ENCODE measurements at regions not wholly inside any gene's neighbourhood (a gene's known extent, or its start where the extent isn't known, plus 50 kb on each side); places are given as distances from the start of the nearest gene placed in this dataset.

GRCh38 chr11:134574425-134574824 lies 162.4 kb upstream of the B3GAT1 start:
- TF ChIP-seq ZIC2 (tag by site-specific recombination; IDR thresholded peaks at IDR 0.05) (no peak), REST (tag by site-specific recombination; IDR thresholded peaks at IDR 0.05) (no peak), SETDB1 (IDR thresholded peaks at IDR 0.05; ENCODE audit: insufficient read length, low read length) (no peak), ZNF335 (tag by site-specific recombination; conservative IDR thresholded peaks at IDR 0.05) (no peak), SP2 (tag by site-specific recombination; IDR thresholded peaks at IDR 0.05) (no peak), ZBTB44 (tag by site-specific recombination; IDR thresholded peaks at IDR 0.05) (no peak), ZNF510 (tag by site-specific recombination; IDR thresholded peaks at IDR 0.05; ENCODE audit: insufficient replicate concordance) (no peak), ZNF639 (tag by site-specific recombination; IDR thresholded peaks at IDR 0.05) (no peak), TCF7L2 (IDR thresholded peaks at IDR 0.05; ENCODE audit: borderline replicate concordance, low read depth, low read length) (no peak), CTCF (tag by site-specific recombination; IDR thresholded peaks at IDR 0.05) (no peak)

All from HEK293 (cell line).